Testis (tissue), 2 donors: ENCODE measurements at regions not wholly inside any gene's neighbourhood (a gene's known extent, or its start where the extent isn't known, plus 50 kb on each side); places are given as distances from the start of the nearest gene placed in this dataset.

Experiments
- POLR2A ChIP-seq: fragments of 450-650 bp; IDR thresholded peaks from one replicate; pipeline ENCODE4 v1.6.1; 2017; ENCODE audit warnings: antibody characterized with exemption, mild to moderate bottlenecking, moderate library complexity
- TF ChIP-seq, protein P1 (sequence below), 3 experiments: fragments of 450-650 bp in 2 of 3; fragments of 200-600 bp in 1 of 3; sonication (generic) in 1 of 3; IDR thresholded peaks; one replicate each; pipeline ENCODE4 v1.5.1; 2016 to 2019; ENCODE audit warnings: antibody characterized with exemption in 3 of 3, mild to moderate bottlenecking in 2 of 3, moderate library complexity in 1 of 3

DNA sequence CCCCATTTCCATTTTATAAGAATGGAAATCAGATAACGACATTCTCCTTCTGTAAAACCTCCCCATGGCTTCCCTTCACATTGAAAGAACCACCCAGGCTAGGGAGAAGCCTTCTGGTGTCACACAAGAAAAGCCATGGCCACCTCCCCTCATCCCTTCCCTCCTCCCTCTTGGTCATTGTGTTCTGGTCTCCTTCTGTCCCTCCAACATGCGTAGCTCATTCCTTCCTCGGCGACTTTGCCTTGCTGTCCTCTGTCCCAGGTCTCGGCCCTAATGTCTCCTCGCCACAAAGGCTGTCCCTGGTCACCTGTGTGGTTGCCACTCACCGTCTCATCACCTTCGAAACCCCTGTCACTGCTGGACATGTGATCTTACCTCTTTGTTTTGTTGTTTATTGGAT lies 193.9 kb downstream of the BCAS1 start:
- TF ChIP-seq, protein P1, sequence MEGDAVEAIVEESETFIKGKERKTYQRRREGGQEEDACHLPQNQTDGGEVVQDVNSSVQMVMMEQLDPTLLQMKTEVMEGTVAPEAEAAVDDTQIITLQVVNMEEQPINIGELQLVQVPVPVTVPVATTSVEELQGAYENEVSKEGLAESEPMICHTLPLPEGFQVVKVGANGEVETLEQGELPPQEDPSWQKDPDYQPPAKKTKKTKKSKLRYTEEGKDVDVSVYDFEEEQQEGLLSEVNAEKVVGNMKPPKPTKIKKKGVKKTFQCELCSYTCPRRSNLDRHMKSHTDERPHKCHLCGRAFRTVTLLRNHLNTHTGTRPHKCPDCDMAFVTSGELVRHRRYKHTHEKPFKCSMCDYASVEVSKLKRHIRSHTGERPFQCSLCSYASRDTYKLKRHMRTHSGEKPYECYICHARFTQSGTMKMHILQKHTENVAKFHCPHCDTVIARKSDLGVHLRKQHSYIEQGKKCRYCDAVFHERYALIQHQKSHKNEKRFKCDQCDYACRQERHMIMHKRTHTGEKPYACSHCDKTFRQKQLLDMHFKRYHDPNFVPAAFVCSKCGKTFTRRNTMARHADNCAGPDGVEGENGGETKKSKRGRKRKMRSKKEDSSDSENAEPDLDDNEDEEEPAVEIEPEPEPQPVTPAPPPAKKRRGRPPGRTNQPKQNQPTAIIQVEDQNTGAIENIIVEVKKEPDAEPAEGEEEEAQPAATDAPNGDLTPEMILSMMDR (IDR thresholded peaks at IDR 0.05): no peak
- no peak for TF ChIP-seq POLR2A
